Activated naive CD4-positive, alpha-beta T cell treated with anti-CD3 and anti-CD28 coated beads for 36 hours (primary cell): ENCODE measurements at regions not wholly inside any gene's neighbourhood (a gene's known extent, or its start where the extent isn't known, plus 50 kb on each side); places are given as distances from the start of the nearest gene placed in this dataset.

Experiments
- CTCF ChIA-PET: fragments of 350-600 bp; sonication (Branson Sonifier 250); formaldehyde crosslinking; loops from one replicate; lab custom pipeline; 2021; ENCODE audit warnings: antibody characterized with exemption; lab: Charles Lee
- DNase-seq: peaks from one replicate; pipeline ENCODE4 v3.0.0-alpha.2; 2020
- H3K27ac Mint-ChIP-seq: one replicate; pipeline ENCODE4 v1.8.0; 2021; ENCODE audit warnings: mild to moderate bottlenecking, mixed read lengths
- H3K27me3 Mint-ChIP-seq: one replicate; pipeline ENCODE4 v1.8.0; 2021; ENCODE audit warnings: low read depth, mixed read lengths
- H3K36me3 Mint-ChIP-seq: one replicate; pipeline ENCODE4 v1.8.0; 2021; ENCODE audit warnings: low read depth, mixed read lengths
- H3K4me1 Mint-ChIP-seq: one replicate; pipeline ENCODE4 v1.8.0; 2021; ENCODE audit warnings: low read depth, mixed read lengths
- H3K4me3 Mint-ChIP-seq: one replicate; pipeline ENCODE4 v1.8.0; 2021; ENCODE audit warnings: mild to moderate bottlenecking, moderate library complexity, mixed read lengths
- H3K9me3 Mint-ChIP-seq: one replicate; pipeline ENCODE4 v1.8.0; 2021; ENCODE audit warnings: mixed read lengths
- intact Hi-C: fragments of 100-400 bp; cut with micrococcal nuclease; formaldehyde crosslinking; loops from one replicate; pipeline ENCODE4 v1.15.1; 2023

DNA sequence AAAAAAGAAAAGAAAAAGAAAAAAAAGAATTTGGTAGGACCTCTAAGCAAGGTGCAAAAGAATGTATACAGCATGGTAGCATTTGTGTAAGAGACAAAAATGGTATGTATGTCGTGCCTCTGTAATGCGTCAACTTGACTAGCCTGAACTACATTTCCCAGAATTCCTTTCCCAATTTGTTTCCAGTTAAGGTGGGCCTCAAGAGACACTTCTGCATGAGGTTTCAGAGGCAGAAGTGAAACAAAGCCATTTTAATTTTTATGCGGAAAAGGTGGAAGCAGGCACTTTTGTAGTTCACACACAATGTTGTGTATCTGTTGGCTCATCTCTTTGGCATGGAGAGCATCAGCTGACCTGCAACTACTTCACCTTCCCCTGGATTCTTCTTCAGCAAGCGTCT, 56.5 kb upstream of the PAPOLG start:
- Mint-ChIP-seq H3K36me3 (no peaks in the 10 kb centered on the region), H3K4me1 (no peaks in the 10 kb centered on the region), H3K27me3 (no peaks in the 10 kb centered on the region), H3K27ac (no peak overlapping the region), H3K4me3 (no peak overlapping the region), H3K9me3 (no peaks in the 10 kb centered on the region)
- DNase-seq, result no peak
- CTCF ChIA-PET, result interaction anchor here (0.6 kb wide), 1 partner anchor 9 kb away, joined by 4 read pairs; no protein-coding TSS in a partner anchor
- intact Hi-C loops, result no loop called here

DNA sequence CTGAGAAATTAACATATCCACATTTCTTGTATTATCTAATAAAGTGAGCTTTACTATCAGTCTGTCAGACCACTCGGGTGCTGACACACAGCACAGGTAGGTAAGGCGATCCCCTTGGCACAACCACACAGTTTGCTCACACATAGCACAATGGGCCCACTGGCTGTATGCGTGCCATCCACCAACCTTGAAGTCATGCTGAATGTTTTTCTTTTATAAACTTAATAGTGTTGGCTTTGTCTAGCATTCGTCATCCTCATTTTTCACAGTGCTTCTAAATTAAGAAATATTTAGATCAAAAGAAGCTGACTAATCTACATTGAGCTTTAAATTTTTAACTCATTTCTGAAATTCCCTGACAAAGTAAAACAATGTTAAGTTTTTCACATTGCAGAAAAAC, 50.0 kb upstream of the PAPOLG start:
- H3K4me1 Mint-ChIP-seq, result no peaks in the 10 kb centered on the region
- H3K27ac Mint-ChIP-seq, result no peak overlapping the region
- H3K9me3 Mint-ChIP-seq, result no peaks in the 10 kb centered on the region
- no peak overlapping the region for H3K4me3 Mint-ChIP-seq
- H3K36me3 Mint-ChIP-seq, result no peaks in the 10 kb centered on the region
- CTCF ChIA-PET, result interaction anchor here (0.9 to 7.8 kb wide), 5 partner anchors 8 to 296 kb away, joined by 3 to 128 read pairs (median 5); partner anchors contain the start of gene PAPOLG
- no peaks in the 10 kb centered on the region for H3K27me3 Mint-ChIP-seq
- DNase-seq, result no peak
- intact Hi-C loops, result loop anchor here (2.0 to 5.0 kb wide), 3 partner anchors 51 to 101 kb away; partner anchors contain the start of gene PAPOLG
